Right lobe of liver (tissue), 6 donors: ENCODE measurements at regions not wholly inside any gene's neighbourhood (a gene's known extent, or its start where the extent isn't known, plus 50 kb on each side); places are given as distances from the start of the nearest gene placed in this dataset.

Experiments
- ATAC-seq, 4 donors: fragments of 200-7000 bp; cut with Tn5 transposase; one replicate each; pipeline ENCODE4 v1.9.1; 2020; ENCODE audit warnings: mild to moderate bottlenecking in 4 of 4, moderate library complexity in 4 of 4
- DNase-seq, 3 donors: peaks; one replicate each; pipeline ENCODE4 v3.0.0-alpha.2; 2020
- H3K27ac ChIP-seq, 3 donors: fragments of 200-600 bp; one replicate each; pipeline ENCODE4 v1.8.0; 2022
- H3K27me3 ChIP-seq, 2 donors: fragments of 200-600 bp; one replicate each; pipeline ENCODE4 v1.8.0; 2022
- H3K36me3 ChIP-seq, 4 donors: fragments of 200-600 bp; sonication (generic) in 1 of 4; one replicate each; pipeline versions ENCODE4 v1.5.1 to v1.8.0; 2017 to 2022; ENCODE audit warnings: control low read depth in 1 of 4
- H3K4me1 ChIP-seq, 4 donors: fragments of 200-600 bp; sonication (generic) in 1 of 4; one replicate each; pipeline versions ENCODE4 v1.5.1 to v1.8.0; 2017 to 2022; ENCODE audit warnings: control low read depth in 1 of 4
- H3K4me3 ChIP-seq, 3 donors: fragments of 200-600 bp; one replicate each; pipeline ENCODE4 v1.8.0; 2022
- H3K9me3 ChIP-seq, 4 donors: fragments of 200-600 bp; sonication (generic) in 1 of 4; one replicate each; pipeline versions ENCODE4 v1.5.1 to v1.8.0; 2017 to 2022; ENCODE audit warnings: control low read depth in 1 of 4
- POLR2A ChIP-seq: fragments of 450-650 bp; IDR thresholded peaks from one replicate; pipeline ENCODE4 v1.6.1; 2017; ENCODE audit warnings: antibody characterized with exemption, mild to moderate bottlenecking
- WGBS: methylation state at CpG from one replicate; pipeline ENCODE4 v1.1.6; 2018; ENCODE audit warnings: low coverage, low lambda C conversion rate; ENCODE audit not compliant: insufficient coverage; ENCODE audit errors: missing lambda C conversion rate; 5-methylcytosine and 5-hydroxymethylcytosine counted together
- intact Hi-C, 2 donors: fragments of 100-400 bp; cut with DNase I; formaldehyde crosslinking; loops; one replicate each; pipeline versions ENCODE4 v1.11.2 to v1.14.1; 2022
- TF ChIP-seq, protein P1 (sequence below), 4 donors: fragments of 200-600 bp in 3 of 4; fragments of 450-650 bp in 1 of 4; IDR thresholded peaks; one replicate each; pipeline versions ENCODE4 v1.5.1 to v1.8.0; 2016 to 2022; ENCODE audit warnings: antibody characterized with exemption in 4 of 4, mild to moderate bottlenecking in 2 of 4
- donor health status: DM: no; HTN: yes; CAD: no.
- donor health status: DM: no; HTN: no; CAD: no.
- donor health status: DM: no; HTN: no; CAD: no.
- donor health status: DM: no; HTN: yes; CAD: no.
- donor health status: DM: no; HTN: yes; CAD: no.

GRCh38 chr5:142259758-142260157 is 65.1 kb downstream of the SPRY4 start:
- ATAC-seq (no peak), DNase-seq (no peak)
- 97% methylated on average over 3 of the region's 3 CpGs for WGBS
- no peak overlapping the region for H3K27ac ChIP-seq
- TF ChIP-seq, protein P1, sequence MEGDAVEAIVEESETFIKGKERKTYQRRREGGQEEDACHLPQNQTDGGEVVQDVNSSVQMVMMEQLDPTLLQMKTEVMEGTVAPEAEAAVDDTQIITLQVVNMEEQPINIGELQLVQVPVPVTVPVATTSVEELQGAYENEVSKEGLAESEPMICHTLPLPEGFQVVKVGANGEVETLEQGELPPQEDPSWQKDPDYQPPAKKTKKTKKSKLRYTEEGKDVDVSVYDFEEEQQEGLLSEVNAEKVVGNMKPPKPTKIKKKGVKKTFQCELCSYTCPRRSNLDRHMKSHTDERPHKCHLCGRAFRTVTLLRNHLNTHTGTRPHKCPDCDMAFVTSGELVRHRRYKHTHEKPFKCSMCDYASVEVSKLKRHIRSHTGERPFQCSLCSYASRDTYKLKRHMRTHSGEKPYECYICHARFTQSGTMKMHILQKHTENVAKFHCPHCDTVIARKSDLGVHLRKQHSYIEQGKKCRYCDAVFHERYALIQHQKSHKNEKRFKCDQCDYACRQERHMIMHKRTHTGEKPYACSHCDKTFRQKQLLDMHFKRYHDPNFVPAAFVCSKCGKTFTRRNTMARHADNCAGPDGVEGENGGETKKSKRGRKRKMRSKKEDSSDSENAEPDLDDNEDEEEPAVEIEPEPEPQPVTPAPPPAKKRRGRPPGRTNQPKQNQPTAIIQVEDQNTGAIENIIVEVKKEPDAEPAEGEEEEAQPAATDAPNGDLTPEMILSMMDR (IDR thresholded peaks at IDR 0.05), result no peak
- no peak for TF ChIP-seq POLR2A
- H3K27me3 ChIP-seq, result no peaks in the 10 kb centered on the region
- H3K4me1 ChIP-seq, result no peaks in the 10 kb centered on the region
- intact Hi-C loops, result no loop called here
- H3K36me3 ChIP-seq, result no peaks in the 10 kb centered on the region
- no peak overlapping the region for H3K4me3 ChIP-seq
- H3K9me3 ChIP-seq, result no peaks in the 10 kb centered on the region

DNA sequence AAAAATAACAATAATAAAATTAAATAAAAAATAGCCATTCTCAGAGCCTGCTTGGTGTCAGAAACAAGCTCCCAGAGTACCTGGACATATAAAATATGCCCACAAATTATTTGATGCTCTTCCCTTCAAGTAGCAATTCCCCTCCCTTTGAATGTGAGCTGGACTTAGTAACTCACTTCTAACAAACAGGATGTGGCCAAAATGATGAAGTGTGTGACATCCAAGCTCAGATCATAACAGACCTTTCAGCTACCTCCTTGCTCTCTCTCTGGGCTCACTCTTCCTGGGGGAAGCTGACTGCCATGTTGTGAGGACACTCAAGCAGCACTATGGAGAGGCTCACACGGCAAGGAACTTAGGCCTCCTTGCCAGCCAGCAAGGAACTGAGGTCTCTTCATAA is 69.0 kb downstream of the SPRY4 start:
- Histone ChIP-seq H3K27me3 (no peaks in the 10 kb centered on the region), H3K36me3 (no peaks in the 10 kb centered on the region), H3K4me1 (no peaks in the 10 kb centered on the region), H3K27ac (no peak overlapping the region), H3K9me3 (no peaks in the 10 kb centered on the region), H3K4me3 (no peak overlapping the region)
- TF ChIP-seq, protein P1 (IDR thresholded peaks at IDR 0.05), result no peak
- TF ChIP-seq POLR2A, result no peak
- WGBS, result no CpG with 5 or more reads among the region's 1 CpG
- DNase-seq (no peak), ATAC-seq (no peak)
- intact Hi-C loops, result no loop called here

GRCh38 chr5:142254431-142254830 is 70.4 kb downstream of the SPRY4 start:
- ATAC-seq (no peak), DNase-seq (no peak)
- TF ChIP-seq, protein P1 (IDR thresholded peaks at IDR 0.05), result no peak
- TF ChIP-seq POLR2A, result no peak
- no peaks in the 10 kb centered on the region for H3K27me3 ChIP-seq
- no peaks in the 10 kb centered on the region for H3K36me3 ChIP-seq
- peaks cover 0 to 11% (median 3%) of the 10 kb centered on the region in 4 donors for H3K4me1 ChIP-seq
- H3K4me3 ChIP-seq, result no peak overlapping the region
- intact Hi-C loops, result no loop called here
- 77% methylated on average over 3 of the region's 3 CpGs for WGBS
- H3K9me3 ChIP-seq, result no peaks in the 10 kb centered on the region
- H3K27ac ChIP-seq, result no peak overlapping the region

DNA sequence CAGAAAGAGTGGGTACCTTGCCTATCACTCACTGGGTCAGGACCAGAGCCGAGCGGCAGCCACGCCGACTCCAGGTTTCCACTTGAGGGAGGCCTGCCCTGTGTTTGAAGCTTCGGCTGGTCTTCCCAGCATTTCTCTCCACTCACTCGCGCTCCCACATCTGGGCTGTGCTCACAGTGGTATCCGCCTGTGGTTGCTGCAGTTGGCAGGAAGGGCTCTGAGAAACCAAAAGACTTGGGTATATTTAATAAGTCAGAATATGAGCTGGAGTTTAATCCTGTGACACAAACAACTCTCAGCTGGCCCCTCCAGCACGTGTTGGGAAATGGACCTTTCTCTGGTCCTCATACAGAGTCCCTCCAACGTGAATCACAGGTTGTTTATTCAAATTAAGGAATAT is 70.9 kb downstream of the SPRY4 start:
- ATAC-seq (no peak), DNase-seq (no peak)
- 38% methylated on average over 2 of the region's 10 CpGs for WGBS
- H3K27me3 ChIP-seq, result no peaks in the 10 kb centered on the region
- intact Hi-C loops, result no loop called here
- no peak overlapping the region for H3K4me3 ChIP-seq
- H3K4me1 ChIP-seq, result peaks cover 0 to 11% (median 3%) of the 10 kb centered on the region in 4 donors
- no peak for TF ChIP-seq POLR2A
- H3K27ac ChIP-seq, result no peak overlapping the region
- no peaks in the 10 kb centered on the region for H3K9me3 ChIP-seq
- no peaks in the 10 kb centered on the region for H3K36me3 ChIP-seq

- no peak for TF ChIP-seq POLR2A
- TF ChIP-seq, protein P1 (IDR thresholded peaks at IDR 0.05), result no peak
- H3K27ac ChIP-seq, result peak overlapping the region; percentile 39 to 77 (median 61)
- peak in 1 of 3 donors; percentile 57 for DNase-seq
Observed at GRCh38 chr5:142250119-142250518, 74.7 kb downstream of the SPRY4 start.

More at GRCh38 chr5:142250119-142250518, 74.7 kb downstream of the SPRY4 start:
- Histone ChIP-seq H3K9me3 (no peaks in the 10 kb centered on the region), H3K4me3 (no peak overlapping the region), H3K27me3 (no peaks in the 10 kb centered on the region), H3K36me3 (no peaks in the 10 kb centered on the region), H3K4me1 (peaks cover 0 to 22% (median 9%) of the 10 kb centered on the region in 4 donors)
- ATAC-seq, result peak; percentile 79 to 87 (median 84)
- intact Hi-C loops, result no loop called here
